K562 (cell line): ENCODE measurements at regions not wholly inside any gene's neighbourhood (a gene's known extent, or its start where the extent isn't known, plus 50 kb on each side); places are given as distances from the start of the nearest gene placed in this dataset.

ENCODE experiments used
- ATAC-seq: fragments of 200-7000 bp; cut with Tn5 transposase; 3 replicates; pipeline ENCODE4 v1.9.1; 2020; ENCODE audit warnings: moderate library complexity
- BruUV-seq: library from RNA; stranded (reverse); fragments of 400-500 nt; replicated peaks from 2 replicates; lab custom pipeline; 2021; lab: Mats Ljungman, UMichigan
- CTCF ChIA-PET: fragments of 300-600 bp; formaldehyde crosslinking; extraction: SDS; loops from one replicate; lab custom pipeline; 2021; ENCODE audit warnings: low intra/inter-chr PET ratio; lab: Yijun Ruan, JAX
- POLR2A ChIA-PET: fragments of 300-600, 350-650 bp; sonication (Branson Sonifier 250); formaldehyde crosslinking; extraction: SDS; loops from one replicate; lab custom pipeline; 2021; ENCODE audit warnings: antibody characterized with exemption, inconsistent platforms; lab: Yijun Ruan, JAX
- DNase-seq, 4 experiments: peaks; one replicate each; pipeline versions ENCODE4 v3.0.0 to v3.0.0-alpha.2; 2011 to 2018; ENCODE audit warnings: low spot score in 3 of 4, mixed read lengths in 3 of 4; ENCODE audit errors: extremely low read depth in 1 of 4
- FAIRE-seq: peaks from 2 replicates; lab custom pipeline; 2011; peaks lifted over from hg19 to GRCh38; lab: Jason Lieb, UNC
- H2AFZ ChIP-seq: 2 replicates; pipeline ENCODE4 v1.6.0; 2011; ENCODE audit warnings: low read depth, low read length, control low read depth, inconsistent platforms
- H3K27ac ChIP-seq: fragments of 200-600 bp; 3 replicates; pipeline ENCODE4 v1.8.0; 2011; ENCODE audit warnings: low read depth, mild to moderate bottlenecking, control low read depth, inconsistent platforms, low read length, moderate library complexity, mixed read lengths; ENCODE audit errors: extremely low read depth
- H3K27me3 ChIP-seq, 2 experiments: fragments of 300-600 bp in 1 of 2; 2 replicates in 1 of 2; 3 replicates in 1 of 2; pipeline versions ENCODE4 v1.6.0 to v1.8.0; 2011; ENCODE audit warnings: inconsistent platforms in 2 of 2, low read length in 2 of 2, mild to moderate bottlenecking in 1 of 2, mixed read lengths in 1 of 2, moderate library complexity in 1 of 2; ENCODE audit not compliant: control insufficient read depth in 2 of 2, insufficient read depth in 2 of 2
- H3K36me3 ChIP-seq: fragments of 300-600 bp; 3 replicates; pipeline ENCODE4 v1.8.0; 2011; ENCODE audit warnings: mild to moderate bottlenecking, low read length, inconsistent platforms; ENCODE audit not compliant: control insufficient read depth, insufficient read depth
- H3K4me1 ChIP-seq, 2 experiments: fragments of 200-600 bp in 1 of 2; replicated peaks in 1 of 2; 2 replicates in 1 of 2; 3 replicates in 1 of 2; pipeline versions ENCODE4 v1.5.1 to v1.8.0; 2011; ENCODE audit warnings: inconsistent platforms in 2 of 2, low read length in 2 of 2, mild to moderate bottlenecking in 1 of 2, mixed read lengths in 1 of 2, moderate library complexity in 1 of 2; ENCODE audit not compliant: control insufficient read depth in 2 of 2, insufficient read depth in 2 of 2
- H3K4me2 ChIP-seq: 2 replicates; pipeline ENCODE4 v1.6.1; 2011; ENCODE audit warnings: low read length, control low read depth, inconsistent platforms, mixed read lengths; ENCODE audit not compliant: insufficient read depth
- H3K4me3 ChIP-seq: fragments of 200-600 bp; sonication (generic), shearing (Covaris generic); 2 replicates; pipeline ENCODE4 v1.5.1; 2016; ENCODE audit warnings: control low read depth, inconsistent platforms
- H3K79me2 ChIP-seq: fragments of 200-600 bp; 3 replicates; pipeline ENCODE4 v1.8.0; 2011; ENCODE audit warnings: low read length, inconsistent platforms; ENCODE audit not compliant: control insufficient read depth, insufficient read depth
- H3K9ac ChIP-seq, 2 experiments: 2 replicates each; pipeline versions ENCODE4 v1.6.0 to v1.6.1; 2011; ENCODE audit warnings: low read depth in 2 of 2, low read length in 2 of 2, control low read depth in 1 of 2, inconsistent platforms in 1 of 2, mild to moderate bottlenecking in 1 of 2, mixed read lengths in 1 of 2; ENCODE audit not compliant: insufficient read depth in 1 of 2
- H3K9me1 ChIP-seq: one replicate; pipeline ENCODE4 v1.6.0; 2011; ENCODE audit warnings: inconsistent platforms, mild to moderate bottlenecking, low read length, moderate library complexity; ENCODE audit not compliant: control insufficient read depth, insufficient read depth
- H3K9me3 ChIP-seq: replicated peaks from 2 replicates; pipeline ENCODE4 v1.5.1; 2011; ENCODE audit warnings: low read depth, low read length, inconsistent platforms; ENCODE audit not compliant: control insufficient read depth, insufficient read depth
- H4K20me1 ChIP-seq: replicated peaks from 2 replicates; pipeline ENCODE4 v1.6.1; 2011; ENCODE audit warnings: low read length, inconsistent platforms, mixed read lengths; ENCODE audit not compliant: control insufficient read depth, insufficient read depth
- BRD9 ChIP-seq: fragments of 450-650 bp; IDR thresholded peaks from 2 replicates; pipeline ENCODE4 v1.6.1; 2018; ENCODE audit warnings: low read depth; ENCODE audit not compliant: partially characterized antibody
- CREM ChIP-seq: IDR thresholded peaks from 2 replicates; pipeline ENCODE4 v1.6.1; 2014; ENCODE audit warnings: antibody characterized with exemption, low read depth
- CSDE1 ChIP-seq, 2 experiments: fragments of 450-650 bp; IDR thresholded peaks; 2 replicates each; pipeline ENCODE4 v1.6.1; 2016; ENCODE audit warnings: mild to moderate bottlenecking in 1 of 2
- DACH1 ChIP-seq: fragments of 450-650 bp; IDR thresholded peaks from 2 replicates; pipeline ENCODE4 v1.6.1; 2018; ENCODE audit not compliant: partially characterized antibody
- E2F1 ChIP-seq: sonication (generic); formaldehyde crosslinking; IDR thresholded peaks from 2 replicates; pipeline ENCODE4 v1.8.1; 2023; ENCODE audit warnings: mild to moderate bottlenecking, missing genetic modification reagents, moderate library complexity
- MTA1 ChIP-seq: fragments of 450-650 bp; IDR thresholded peaks from 2 replicates; pipeline ENCODE4 v1.6.1; 2017; ENCODE audit warnings: borderline replicate concordance
- NCOR1 ChIP-seq: fragments of 450-650 bp; IDR thresholded peaks from 2 replicates; pipeline ENCODE4 v1.6.1; 2016; ENCODE audit warnings: mild to moderate bottlenecking, moderate library complexity
- PKNOX1 ChIP-seq: fragments of 450-650 bp; IDR thresholded peaks from 2 replicates; pipeline ENCODE4 v1.6.1; 2016
- PML ChIP-seq: IDR thresholded peaks from 2 replicates; pipeline ENCODE4 v1.6.1; 2012; ENCODE audit warnings: low read length, inconsistent platforms
- RAD21 ChIP-seq, 2 experiments: fragments of 250-450 bp in 1 of 2; fragments of 450-650 bp in 1 of 2; sonication (Bioruptor Pico) in 1 of 2; formaldehyde crosslinking in 1 of 2; IDR thresholded peaks in 1 of 2; conservative IDR thresholded peaks in 1 of 2; 2 replicates each; pipeline versions ENCODE4 v1.4.0 to v1.8.0; 2020 to 2022; ENCODE audit warnings: mild to moderate bottlenecking in 2 of 2, moderate library complexity in 1 of 2
- RCOR1 ChIP-seq, 2 experiments: IDR thresholded peaks; 2 replicates each; pipeline ENCODE4 v1.6.1; 2012; ENCODE audit warnings: low read depth in 2 of 2, low read length in 2 of 2, borderline replicate concordance in 1 of 2, improper control_type of control experiment in 1 of 2
- SOX6 ChIP-seq: fragments of 450-650 bp; IDR thresholded peaks from 2 replicates; pipeline ENCODE4 v1.6.1; 2014; ENCODE audit warnings: mild to moderate bottlenecking
- TAL1 ChIP-seq: fragments of 450-650 bp; IDR thresholded peaks from 2 replicates; pipeline ENCODE4 v1.6.1; 2016; ENCODE audit warnings: mild to moderate bottlenecking
- ZNF507 ChIP-seq: conservative IDR thresholded peaks from 2 replicates; pipeline ENCODE4 v1.6.1; 2017; ENCODE audit warnings: missing genetic modification characterization, missing compliant biosample characterization
- ZNF766 ChIP-seq: fragments of 200-800 bp; sonication (Bioruptor generic); conservative IDR thresholded peaks from 2 replicates; pipeline ENCODE4 v1.6.1; 2016; ENCODE audit warnings: missing genetic modification characterization, missing compliant biosample characterization
- WGBS: fragments of 100-300 bp; shearing (Covaris generic); methylation state at CpG from one replicate; pipeline ENCODE4 v1.1.6; 2016; ENCODE audit warnings: low coverage, mixed read lengths; ENCODE audit not compliant: insufficient coverage; ENCODE audit errors: missing lambda C conversion rate; 5-methylcytosine and 5-hydroxymethylcytosine counted together
- in situ Hi-C: fragments of 300-500 bp; cut with MboI; formaldehyde crosslinking; loops from 4 replicates; pipeline ENCODE4 v1.15.0; 2018; ENCODE audit warnings: inconsistent platforms, mixed read lengths
- intact Hi-C: fragments of 100-400 bp; cut with micrococcal nuclease; formaldehyde crosslinking; loops from 2 replicates; pipeline ENCODE4 v1.14.2; 2022
- TF ChIP-seq, protein P1 (sequence below): sonication (generic); formaldehyde crosslinking; IDR thresholded peaks from 2 replicates; pipeline ENCODE4 v1.8.1; 2022; ENCODE audit warnings: missing genetic modification reagents
- TF ChIP-seq, protein P2 (sequence below): sonication (generic); IDR thresholded peaks from 2 replicates; pipeline ENCODE4 v1.6.1; 2016
- TF ChIP-seq, protein P3 (sequence below): fragments of 250-450 bp; sonication (Bioruptor Pico); IDR thresholded peaks from 2 replicates; pipeline ENCODE4 v1.8.0; 2022; ENCODE audit warnings: moderate library complexity, mild to moderate bottlenecking, inconsistent platforms

DNA sequence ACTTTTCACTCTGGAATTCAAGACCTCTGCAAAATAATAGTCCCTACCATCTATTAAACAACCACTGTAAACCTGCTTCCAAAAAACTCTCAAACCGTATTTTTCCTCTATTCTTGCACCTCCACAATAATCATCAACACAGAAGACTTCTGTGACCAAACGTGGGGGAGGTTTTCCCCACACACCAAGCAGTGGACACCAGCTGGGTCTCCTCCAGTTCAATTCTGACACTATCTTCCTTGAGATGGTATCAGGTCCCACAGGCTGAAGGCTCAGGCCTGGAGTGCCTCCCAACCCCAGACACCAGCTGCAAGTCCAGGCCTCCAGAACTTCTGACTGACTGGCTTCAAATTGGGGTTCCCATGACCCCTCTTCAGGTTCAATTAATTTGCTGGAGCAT is 89.6 kb upstream of the RAP2B start:
- H3K27me3 ChIP-seq, result no peaks in the 10 kb centered on the region
- ChIA-PET CTCF (no interaction called here), POLR2A (interaction anchor here (0.7 to 1.3 kb wide), 2 partner anchors 13 to 591 kb away, joined by 3 read pairs; no protein-coding TSS in a partner anchor)
- H2AFZ ChIP-seq, result peak overlapping the region; percentile 83
- H3K9me3 ChIP-seq, result no peaks in the 10 kb centered on the region; the same call in 1 of the 2 replicates
- no peaks in the 10 kb centered on the region for H4K20me1 ChIP-seq
- no peaks in the 10 kb centered on the region for H3K9me1 ChIP-seq
- in situ Hi-C loops, result no loop called here
- peak overlapping the region; percentile 45; the same call in 1 of the 3 replicates for H3K27ac ChIP-seq
- ATAC-seq (peak; percentile 79), FAIRE-seq (peak; percentile 77), DNase-seq (peak; percentile 33 to 72 (median 40))
- no peaks in the 10 kb centered on the region for H3K79me2 ChIP-seq
- 0% methylated on average over 2 of the region's 2 CpGs for WGBS
- peak overlapping the region; percentile 38; the same call in 1 of the 2 replicates for H3K4me2 ChIP-seq
- H3K4me3 ChIP-seq, result no peak overlapping the region
- H3K4me1 ChIP-seq, result peaks cover 6 to 31% of the 10 kb centered on the region in 2 experiments
- no peaks in the 10 kb centered on the region for H3K36me3 ChIP-seq
- peak overlapping the region in 1 of 2 experiments; percentile 56; a peak in 1 of 4 replicates for H3K9ac ChIP-seq
- no TSS peak for BruUV-seq
- intact Hi-C loops, result no loop called here
- TF ChIP-seq TAL1 (peak; percentile 34; the same call in 1 of the 2 replicates), NCOR1 (peak; percentile 43; the same call in 1 of the 2 replicates), RCOR1 (IDR thresholded peaks at IDR 0.05; ENCODE audit: borderline replicate concordance in 1 of 2, low read depth in 2 of 2, low read length in 2 of 2) (peak in 1 of 2 experiments; percentile 56; a peak in 1 of 4 replicates), BRD9 (no peak), CSDE1 (IDR thresholded peaks at IDR 0.05) (no peak), RAD21 (CRISPR knock-in tag; conservative IDR thresholded peaks at IDR 0.05 in 1 of 2, IDR thresholded peaks at IDR 0.05 in 1 of 2) (peak in 1 of 2 experiments; percentile 19; a peak in 1 of 4 replicates), E2F1 (CRISPR knock-in tag) (no peak), SOX6 (0 out of 2 replicates have a peak, but pooled peaks have one; percentile 36), ZNF766 (peak; percentile 43; the same call in 1 of the 2 replicates), CREM (0 out of 2 replicates have a peak, but pooled peaks have one; percentile 20), MTA1 (peak; percentile 24; the same call in 1 of the 2 replicates), PKNOX1 (no peak), DACH1 (peak; percentile 18), ZNF507 (no peak), PML (0 out of 2 replicates have a peak, but pooled peaks have one; percentile 21)
- TF ChIP-seq, protein P1, sequence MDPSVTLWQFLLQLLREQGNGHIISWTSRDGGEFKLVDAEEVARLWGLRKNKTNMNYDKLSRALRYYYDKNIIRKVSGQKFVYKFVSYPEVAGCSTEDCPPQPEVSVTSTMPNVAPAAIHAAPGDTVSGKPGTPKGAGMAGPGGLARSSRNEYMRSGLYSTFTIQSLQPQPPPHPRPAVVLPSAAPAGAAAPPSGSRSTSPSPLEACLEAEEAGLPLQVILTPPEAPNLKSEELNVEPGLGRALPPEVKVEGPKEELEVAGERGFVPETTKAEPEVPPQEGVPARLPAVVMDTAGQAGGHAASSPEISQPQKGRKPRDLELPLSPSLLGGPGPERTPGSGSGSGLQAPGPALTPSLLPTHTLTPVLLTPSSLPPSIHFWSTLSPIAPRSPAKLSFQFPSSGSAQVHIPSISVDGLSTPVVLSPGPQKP (CRISPR knock-in tag), result no peak
- TF ChIP-seq, protein P2, sequence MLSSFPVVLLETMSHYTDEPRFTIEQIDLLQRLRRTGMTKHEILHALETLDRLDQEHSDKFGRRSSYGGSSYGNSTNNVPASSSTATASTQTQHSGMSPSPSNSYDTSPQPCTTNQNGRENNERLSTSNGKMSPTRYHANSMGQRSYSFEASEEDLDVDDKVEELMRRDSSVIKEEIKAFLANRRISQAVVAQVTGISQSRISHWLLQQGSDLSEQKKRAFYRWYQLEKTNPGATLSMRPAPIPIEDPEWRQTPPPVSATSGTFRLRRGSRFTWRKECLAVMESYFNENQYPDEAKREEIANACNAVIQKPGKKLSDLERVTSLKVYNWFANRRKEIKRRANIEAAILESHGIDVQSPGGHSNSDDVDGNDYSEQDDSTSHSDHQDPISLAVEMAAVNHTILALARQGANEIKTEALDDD, result 0 out of 2 replicates have a peak, but pooled peaks have one; percentile 36
- TF ChIP-seq, protein P3, sequence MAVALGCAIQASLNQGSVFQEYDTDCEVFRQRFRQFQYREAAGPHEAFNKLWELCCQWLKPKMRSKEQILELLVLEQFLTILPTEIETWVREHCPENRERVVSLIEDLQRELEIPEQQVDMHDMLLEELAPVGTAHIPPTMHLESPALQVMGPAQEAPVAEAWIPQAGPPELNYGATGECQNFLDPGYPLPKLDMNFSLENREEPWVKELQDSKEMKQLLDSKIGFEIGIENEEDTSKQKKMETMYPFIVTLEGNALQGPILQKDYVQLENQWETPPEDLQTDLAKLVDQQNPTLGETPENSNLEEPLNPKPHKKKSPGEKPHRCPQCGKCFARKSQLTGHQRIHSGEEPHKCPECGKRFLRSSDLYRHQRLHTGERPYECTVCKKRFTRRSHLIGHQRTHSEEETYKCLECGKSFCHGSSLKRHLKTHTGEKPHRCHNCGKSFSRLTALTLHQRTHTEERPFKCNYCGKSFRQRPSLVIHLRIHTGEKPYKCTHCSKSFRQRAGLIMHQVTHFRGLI (CRISPR knock-in tag), result no peak
